Spleen (tissue), 11 donors: ENCODE measurements at regions not wholly inside any gene's neighbourhood (a gene's known extent, or its start where the extent isn't known, plus 50 kb on each side); places are given as distances from the start of the nearest gene placed in this dataset.

Experiments
- DNase-seq: peaks from one replicate; pipeline ENCODE4 v3.0.0-alpha.2; 2020
- H3K27ac ChIP-seq, 8 donors: fragments of 200-600 bp; sonication (generic) in 7 of 8; 1 replicate in 4 of 8; 2 replicates in 4 of 8; pipeline versions ENCODE4 v1.5.0 to v1.8.0; 2016 to 2021; ENCODE audit warnings: inconsistent platforms in 4 of 8, mild to moderate bottlenecking in 4 of 8, moderate library complexity in 1 of 8
- H3K27me3 ChIP-seq, 7 donors: fragments of 200-600 bp; sonication (generic) in 6 of 7; replicated peaks in 1 of 7; 1 replicate in 4 of 7; 2 replicates in 3 of 7; pipeline versions ENCODE4 v1.5.0 to v1.8.0; 2016 to 2021; ENCODE audit warnings: inconsistent platforms in 3 of 7, mild to moderate bottlenecking in 1 of 7
- H3K36me3 ChIP-seq, 6 donors: fragments of 200-600 bp; sonication (generic) in 5 of 6; 1 replicate in 4 of 6; 2 replicates in 2 of 6; pipeline versions ENCODE4 v1.5.0 to v1.8.0; 2016 to 2021; ENCODE audit warnings: inconsistent platforms in 2 of 6
- H3K4me1 ChIP-seq, 6 donors: fragments of 200-600 bp; sonication (generic) in 5 of 6; 1 replicate in 3 of 6; 2 replicates in 3 of 6; pipeline versions ENCODE4 v1.5.0 to v1.8.0; 2016 to 2021; ENCODE audit warnings: inconsistent platforms in 3 of 6
- H3K4me3 ChIP-seq, 8 donors: fragments of 200-600 bp; sonication (generic) in 7 of 8; 1 replicate in 4 of 8; 2 replicates in 4 of 8; pipeline versions ENCODE4 v1.5.0 to v1.8.0; 2016 to 2021; ENCODE audit warnings: inconsistent platforms in 4 of 8, mild to moderate bottlenecking in 4 of 8, moderate library complexity in 2 of 8
- H3K9me3 ChIP-seq, 8 donors: fragments of 200-600 bp; sonication (generic) in 7 of 8; 1 replicate in 4 of 8; 2 replicates in 4 of 8; pipeline versions ENCODE4 v1.5.0 to v1.8.0; 2016 to 2021; ENCODE audit warnings: inconsistent platforms in 4 of 8
- CTCF ChIP-seq, 11 experiments: fragments of 200-600 bp in 7 of 11; fragments of 450-650 bp in 4 of 11; sonication (generic) in 4 of 11; IDR thresholded peaks in 8 of 11; conservative IDR thresholded peaks in 3 of 11; 1 replicate in 7 of 11; 2 replicates in 4 of 11; pipeline versions ENCODE4 v1.4.0 to v1.8.0; 2016 to 2021; ENCODE audit warnings: antibody characterized with exemption in 11 of 11, inconsistent platforms in 4 of 11, mild to moderate bottlenecking in 1 of 11
- POLR2A ChIP-seq, 3 donors: fragments of 450-650 bp; IDR thresholded peaks; one replicate each; pipeline ENCODE4 v1.5.1; 2017; ENCODE audit warnings: antibody characterized with exemption in 3 of 3, mild to moderate bottlenecking in 1 of 3
- POLR2AphosphoS5 ChIP-seq, 3 donors: sonication (generic); formaldehyde crosslinking; IDR thresholded peaks; one replicate each; pipeline ENCODE4 v1.5.1; 2017; ENCODE audit warnings: antibody characterized with exemption in 3 of 3
- WGBS, 5 donors: extraction: QIAGEN DNeasy Blood & Tissue Kit in 3 of 5; methylation state at CpG; one replicate each; pipeline versions ENCODE4 v1.1.5 to v1.1.7; 2013 to 2018; 5-methylcytosine and 5-hydroxymethylcytosine counted together
- intact Hi-C: fragments of 100-400 bp; cut with DNase I; formaldehyde crosslinking; loops from one replicate; pipeline ENCODE4 v1.15.0; 2023; ENCODE audit warnings: low total_unique reads
- donor health status: healthy with polysubstance abuse.
- donor health status: DM: no; HTN: no; CAD: no; lungs with moderate emphysema.
- donor health status: DM: no; HTN: no; CAD: no.
- donor health status: Bipolar disorder and iron deficiency.
- donor health status: healthy.
- donor health status: DM: no; HTN: no; CAD: no.
- donor health status: DM: yes; HTN: yes; CAD: no.

- Histone ChIP-seq H3K27me3 (no peaks in the 10 kb centered on the region), H3K9me3 (no peaks in the 10 kb centered on the region), H3K4me3 (no peak overlapping the region), H3K36me3 (no peaks in the 10 kb centered on the region), H3K4me1 (no peaks in the 10 kb centered on the region), H3K27ac (no peak overlapping the region)
- 60 to 88% (median 80%) methylated on average over 2 of the region's 2 CpGs for WGBS, 5 donors
- no peak for DNase-seq
- intact Hi-C loops: no loop called here
- TF ChIP-seq POLR2AphosphoS5 (IDR thresholded peaks at IDR 0.05) (no peak), POLR2A (IDR thresholded peaks at IDR 0.05) (no peak), CTCF (IDR thresholded peaks at IDR 0.05 in 8 of 11, conservative IDR thresholded peaks at IDR 0.05 in 3 of 11) (no peak)
These were observed 297.6 kb downstream of the TTLL7 start for GRCh38 chr1:83701355-83701754.

- TF ChIP-seq CTCF (IDR thresholded peaks at IDR 0.05 in 8 of 11, conservative IDR thresholded peaks at IDR 0.05 in 3 of 11) (no peak), POLR2A (IDR thresholded peaks at IDR 0.05) (no peak)
- Histone ChIP-seq H3K4me3 (no peak overlapping the region), H3K27ac (no peak overlapping the region), H3K27me3 (peaks cover 0 to 10% (median 0%) of the 10 kb centered on the region in 7 donors), H3K4me1 (peaks cover 0 to 9% (median 6%) of the 10 kb centered on the region in 6 donors), H3K9me3 (no peaks in the 10 kb centered on the region), H3K36me3 (no peaks in the 10 kb centered on the region)
- WGBS, 5 donors: 78 to 90% (median 81%) methylated on average over 2 of the region's 2 CpGs
- intact Hi-C loops: no loop called here
- no peak for DNase-seq
These were observed 300.3 kb downstream of the TTLL7 start for GRCh38 chr1:83698644-83699043.

GRCh38 chr1:83697961-83698360 lies 301.0 kb downstream of the TTLL7 start:
- Histone ChIP-seq H3K4me1 (peaks cover 0 to 15% (median 11%) of the 10 kb centered on the region in 6 donors), H3K9me3 (no peaks in the 10 kb centered on the region), H3K36me3 (no peaks in the 10 kb centered on the region), H3K4me3 (no peak overlapping the region), H3K27ac (no peak overlapping the region), H3K27me3 (peaks cover 0 to 12% (median 0%) of the 10 kb centered on the region in 7 donors)
- no peak for TF ChIP-seq POLR2A (IDR thresholded peaks at IDR 0.05)
- TF ChIP-seq POLR2AphosphoS5 (IDR thresholded peaks at IDR 0.05): no peak
- no peak for TF ChIP-seq CTCF (IDR thresholded peaks at IDR 0.05 in 8 of 11, conservative IDR thresholded peaks at IDR 0.05 in 3 of 11)
- no peak for DNase-seq
- intact Hi-C loops: no loop called here

GRCh38 chr1:83697220-83697619 lies 301.7 kb downstream of the TTLL7 start:
- 66 to 84% (median 79%) methylated on average over 2 of the region's 2 CpGs for WGBS, 5 donors
- Histone ChIP-seq H3K36me3 (no peaks in the 10 kb centered on the region), H3K9me3 (no peaks in the 10 kb centered on the region), H3K27me3 (peaks cover 0 to 19% (median 0%) of the 10 kb centered on the region in 7 donors), H3K4me1 (peaks cover 0 to 17% (median 12%) of the 10 kb centered on the region in 6 donors), H3K4me3 (no peak overlapping the region), H3K27ac (no peak overlapping the region)
- no peak for TF ChIP-seq POLR2A (IDR thresholded peaks at IDR 0.05)
- no peak for TF ChIP-seq CTCF (IDR thresholded peaks at IDR 0.05 in 8 of 11, conservative IDR thresholded peaks at IDR 0.05 in 3 of 11)
- no peak for TF ChIP-seq POLR2AphosphoS5 (IDR thresholded peaks at IDR 0.05)
- intact Hi-C loops: no loop called here
- no peak for DNase-seq
